ENCODE measurements at regions not wholly inside any gene's neighbourhood (a gene's known extent, or its start where the extent isn't known, plus 50 kb on each side); places are given as distances from the start of the nearest gene placed in this dataset.

GRCh38 chr1:209257454-209257853 lies 326.1 kb upstream of the CAMK1G start:
- ChIA-PET POLR2A (no interaction called here), CTCF (no interaction called here)
- intact Hi-C loops (cut with DNase I, micrococcal nuclease): no loop called here
- Histone ChIP-seq H3K27ac (ENCODE audit: low read depth in 1 of 2, low read length in 2 of 2) (no peak overlapping the region), H3K9me3 (ENCODE audit: control insufficient read depth in 1 of 2, insufficient read depth in 1 of 2, low read length in 2 of 2) (peaks cover 5 to 10% of the 10 kb centered on the region in 2 experiments), H3K36me3 (ENCODE audit: insufficient read depth, low read length) (no peaks in the 10 kb centered on the region), H3K4me3 (ENCODE audit: low read length) (no peak overlapping the region), H3K27me3 (ENCODE audit: control insufficient read depth in 1 of 2, insufficient read depth in 2 of 2, low read length in 2 of 2) (no peaks in the 10 kb centered on the region), H3K4me1 (ENCODE audit: insufficient read depth, low read length) (no peaks in the 10 kb centered on the region)
- H3K4me3 Mint-ChIP-seq: no peak overlapping the region
- TF ChIP-seq CTCF (IDR thresholded peaks at IDR 0.05): no peak
- no peaks in the 10 kb centered on the region for H3K27me3 Mint-ChIP-seq
- peaks cover 14% of the 10 kb centered on the region for H3K9me3 Mint-ChIP-seq
- ATAC-seq (ENCODE audit: poor library complexity): no peak
- H3K4me1 Mint-ChIP-seq (ENCODE audit: low read depth): no peaks in the 10 kb centered on the region
- no peaks in the 10 kb centered on the region for H3K36me3 Mint-ChIP-seq (ENCODE audit: low read depth)
- H3K27ac Mint-ChIP-seq: no peak overlapping the region
- no peak for DNase-seq

GRCh38 chr1:209260136-209260535 lies 323.4 kb upstream of the CAMK1G start:
- Histone ChIP-seq H3K36me3 (ENCODE audit: insufficient read depth, low read length) (no peaks in the 10 kb centered on the region), H3K9me3 (ENCODE audit: control insufficient read depth in 1 of 2, insufficient read depth in 1 of 2, low read length in 2 of 2) (peaks cover 5 to 10% of the 10 kb centered on the region in 2 experiments), H3K27me3 (ENCODE audit: control insufficient read depth in 1 of 2, insufficient read depth in 2 of 2, low read length in 2 of 2) (no peaks in the 10 kb centered on the region), H3K4me1 (ENCODE audit: insufficient read depth, low read length) (no peaks in the 10 kb centered on the region), H3K27ac (ENCODE audit: low read depth in 1 of 2, low read length in 2 of 2) (no peak overlapping the region), H3K4me3 (ENCODE audit: low read length) (no peak overlapping the region)
- Mint-ChIP-seq H3K9me3 (peaks cover 14% of the 10 kb centered on the region), H3K4me3 (no peak overlapping the region), H3K36me3 (ENCODE audit: low read depth) (no peaks in the 10 kb centered on the region), H3K27ac (no peak overlapping the region), H3K27me3 (no peaks in the 10 kb centered on the region), H3K4me1 (ENCODE audit: low read depth) (no peaks in the 10 kb centered on the region)
- no peak for DNase-seq
- ChIA-PET CTCF (no interaction called here), POLR2A (no interaction called here)
- ATAC-seq (ENCODE audit: poor library complexity): no peak
- intact Hi-C loops (cut with DNase I, micrococcal nuclease): no loop called here
- no peak for TF ChIP-seq CTCF (IDR thresholded peaks at IDR 0.05)

GRCh38 chr1:209262631-209263030 lies 320.9 kb upstream of the CAMK1G start:
- no peaks in the 10 kb centered on the region for H3K27me3 ChIP-seq (ENCODE audit: control insufficient read depth in 1 of 2, insufficient read depth in 2 of 2, low read length in 2 of 2)
- H3K4me1 ChIP-seq (ENCODE audit: insufficient read depth, low read length): no peaks in the 10 kb centered on the region
- H3K9me3 ChIP-seq (ENCODE audit: control insufficient read depth in 1 of 2, insufficient read depth in 1 of 2, low read length in 2 of 2): peaks cover 5 to 10% of the 10 kb centered on the region in 2 experiments
- H3K27me3 Mint-ChIP-seq: no peaks in the 10 kb centered on the region
- H3K4me3 Mint-ChIP-seq: no peak overlapping the region
- intact Hi-C loops (cut with DNase I, micrococcal nuclease): no loop called here
- no peaks in the 10 kb centered on the region for H3K4me1 Mint-ChIP-seq (ENCODE audit: low read depth)
- ChIA-PET POLR2A (no interaction called here), CTCF (no interaction called here)
- H3K4me3 ChIP-seq (ENCODE audit: low read length): no peak overlapping the region
- H3K27ac Mint-ChIP-seq: no peak overlapping the region
- H3K36me3 Mint-ChIP-seq (ENCODE audit: low read depth): no peaks in the 10 kb centered on the region
- peaks cover 9% of the 10 kb centered on the region for H3K9me3 Mint-ChIP-seq
- no peak for TF ChIP-seq CTCF (IDR thresholded peaks at IDR 0.05)
- ATAC-seq (ENCODE audit: poor library complexity): no peak
- H3K36me3 ChIP-seq (ENCODE audit: insufficient read depth, low read length): no peaks in the 10 kb centered on the region
- no peak overlapping the region for H3K27ac ChIP-seq (ENCODE audit: low read depth in 1 of 2, low read length in 2 of 2)
- DNase-seq: no peak
